IMR-90 (cell line): ENCODE measurements at regions not wholly inside any gene's neighbourhood (a gene's known extent, or its start where the extent isn't known, plus 50 kb on each side); places are given as distances from the start of the nearest gene placed in this dataset.

Source experiments
- ATAC-seq: fragments of 200-7000 bp; cut with Tn5 transposase; 2 replicates; pipeline ENCODE4 v1.9.1; 2020; ENCODE audit warnings: low read depth, mild to moderate bottlenecking, moderate library complexity
- BruUV-seq: library from RNA; stranded (reverse); fragments of 400-500 nt; replicated peaks from 2 replicates; lab custom pipeline; 2021; lab: Mats Ljungman, UMichigan
- CTCF ChIA-PET: fragments of 300-600 bp; formaldehyde crosslinking; extraction: SDS; loops from one replicate; lab custom pipeline; 2021; ENCODE audit warnings: antibody characterized with exemption; lab: Yijun Ruan, JAX
- POLR2A ChIA-PET: fragments of 300-600 bp; sonication (Branson Sonifier 250); formaldehyde crosslinking; loops from one replicate; lab custom pipeline; 2022; ENCODE audit warnings: antibody characterized with exemption; ENCODE audit not compliant: unreplicated experiment; lab: Charles Lee
- DNase-seq: peaks from one replicate; pipeline ENCODE4 v3.0.0; 2013
- H2AFZ ChIP-seq: replicated peaks from 2 replicates; pipeline ENCODE3; 2013; ENCODE audit warnings: low read length, mild to moderate bottlenecking; ENCODE audit not compliant: poor library complexity
- H2AK5ac ChIP-seq: 2 replicates; pipeline ENCODE4 v1.6.1; 2013; ENCODE audit warnings: low read depth, low read length, inconsistent platforms
- H2AK9ac ChIP-seq: replicated peaks from 2 replicates; pipeline ENCODE3; 2013; ENCODE audit warnings: mild to moderate bottlenecking, low read depth, low read length, moderate library complexity; ENCODE audit not compliant: poor library complexity
- H2BK120ac ChIP-seq: 2 replicates; pipeline ENCODE4 v1.6.1; 2013; ENCODE audit warnings: low read depth, low read length, inconsistent platforms
- H2BK15ac ChIP-seq: 3 replicates; pipeline ENCODE4 v1.6.1; 2013; ENCODE audit warnings: low read depth, low read length, inconsistent platforms
- H2BK20ac ChIP-seq: 2 replicates; pipeline ENCODE4 v1.6.1; 2013; ENCODE audit warnings: low read depth, mild to moderate bottlenecking, inconsistent platforms, low read length, moderate library complexity
- H2BK5ac ChIP-seq: 2 replicates; pipeline ENCODE4 v1.6.1; 2013; ENCODE audit warnings: mild to moderate bottlenecking, low read depth, low read length, inconsistent platforms; ENCODE audit not compliant: poor library complexity, severe bottlenecking
- H3K14ac ChIP-seq: replicated peaks from 2 replicates; pipeline ENCODE4 v1.6.1; 2013; ENCODE audit warnings: low read depth, low read length, inconsistent platforms
- H3K18ac ChIP-seq: 2 replicates; pipeline ENCODE4 v1.6.1; 2013; ENCODE audit warnings: low read depth, low read length, control low read depth
- H3K23ac ChIP-seq: 2 replicates; pipeline ENCODE4 v1.6.1; 2013; ENCODE audit warnings: low read depth, low read length, inconsistent platforms
- H3K27ac ChIP-seq: 2 replicates; pipeline ENCODE4 v1.5.1; 2013; ENCODE audit warnings: mild to moderate bottlenecking, control low read depth, low read length; ENCODE audit not compliant: insufficient read depth
- H3K27me3 ChIP-seq: 2 replicates; pipeline ENCODE4 v1.6.1; 2013; ENCODE audit warnings: low read length; ENCODE audit not compliant: control insufficient read depth, insufficient read depth
- H3K36me3 ChIP-seq: 2 replicates; pipeline ENCODE4 v1.6.1; 2013; ENCODE audit warnings: low read length, mixed read lengths; ENCODE audit not compliant: control insufficient read depth, insufficient read depth
- H3K4ac ChIP-seq: 2 replicates; pipeline ENCODE4 v1.6.1; 2013; ENCODE audit warnings: low read depth, low read length, inconsistent platforms
- H3K4me1 ChIP-seq: 2 replicates; pipeline ENCODE4 v1.6.1; 2013; ENCODE audit warnings: low read length, mixed read lengths; ENCODE audit not compliant: control insufficient read depth, insufficient read depth
- H3K4me2 ChIP-seq: 2 replicates; pipeline ENCODE4 v1.6.1; 2013; ENCODE audit warnings: low read depth, mild to moderate bottlenecking, control low read depth, low read length, moderate library complexity
- H3K4me3 ChIP-seq: 2 replicates; pipeline ENCODE4 v1.5.1; 2013; ENCODE audit warnings: low read depth, mild to moderate bottlenecking, control low read depth, low read length, moderate library complexity; ENCODE audit not compliant: insufficient read depth
- H3K56ac ChIP-seq: 2 replicates; pipeline ENCODE4 v1.6.1; 2013; ENCODE audit warnings: low read length, inconsistent platforms; ENCODE audit not compliant: insufficient read depth; ENCODE audit errors: extremely low read depth
- H3K79me1 ChIP-seq, 2 experiments: 2 replicates each; pipeline ENCODE4 v1.6.1; 2013; ENCODE audit warnings: low read length in 2 of 2, inconsistent platforms in 1 of 2, low read depth in 1 of 2
- H3K9ac ChIP-seq: 2 replicates; pipeline ENCODE4 v1.6.1; 2013; ENCODE audit warnings: low read depth, low read length, control low read depth
- H3K9me1 ChIP-seq: 2 replicates; pipeline ENCODE4 v1.6.1; 2013; ENCODE audit warnings: low read length, inconsistent platforms; ENCODE audit not compliant: insufficient read depth
- H3K9me3 ChIP-seq: 2 replicates; pipeline ENCODE4 v1.6.1; 2013; ENCODE audit warnings: low read length; ENCODE audit not compliant: control insufficient read depth, insufficient read depth
- H4K20me1 ChIP-seq: 2 replicates; pipeline ENCODE4 v1.6.1; 2013; ENCODE audit warnings: low read length, inconsistent platforms; ENCODE audit not compliant: insufficient read depth
- H4K5ac ChIP-seq: 2 replicates; pipeline ENCODE4 v1.6.1; 2013; ENCODE audit warnings: mild to moderate bottlenecking, low read depth, low read length, control low read depth
- H4K8ac ChIP-seq, 2 experiments: 2 replicates each; pipeline ENCODE4 v1.6.1; 2013; ENCODE audit warnings: low read depth in 2 of 2, low read length in 2 of 2, control low read depth in 1 of 2, inconsistent platforms in 1 of 2
- H4K91ac ChIP-seq: 2 replicates; pipeline ENCODE4 v1.6.1; 2013; ENCODE audit warnings: low read depth, low read length, inconsistent platforms; ENCODE audit not compliant: insufficient read depth
- CEBPB ChIP-seq: IDR thresholded peaks from 2 replicates; pipeline ENCODE4 v1.6.1; 2012; ENCODE audit warnings: low read depth, low read length, improper control_type of control experiment
- CHD1 ChIP-seq: IDR thresholded peaks from 2 replicates; pipeline ENCODE4 v1.6.1; 2012; ENCODE audit warnings: low read depth, low read length, improper control_type of control experiment
- CTCF ChIP-seq: conservative IDR thresholded peaks from 2 replicates; pipeline ENCODE4 v1.5.1; 2012; ENCODE audit warnings: mild to moderate bottlenecking, low read depth, low read length, improper control_type of control experiment
- ELK1 ChIP-seq: fragments of 150-350 bp; IDR thresholded peaks from 2 replicates; pipeline ENCODE4 v1.6.1; 2016; ENCODE audit warnings: low read depth, mild to moderate bottlenecking, low read length, moderate library complexity, borderline replicate concordance
- FOS ChIP-seq: fragments of 150-350 bp; IDR thresholded peaks from 2 replicates; pipeline ENCODE4 v1.6.1; 2016; ENCODE audit warnings: low read depth, low read length
- MAZ ChIP-seq: IDR thresholded peaks from 2 replicates; pipeline ENCODE4 v1.6.1; 2012; ENCODE audit warnings: low read depth, mild to moderate bottlenecking, low read length, improper control_type of control experiment, moderate library complexity, borderline replicate concordance
- POLR2A ChIP-seq: IDR thresholded peaks from 2 replicates; pipeline ENCODE4 v1.6.1; 2012; ENCODE audit warnings: mild to moderate bottlenecking, low read depth, low read length
- RAD21 ChIP-seq: IDR thresholded peaks from 2 replicates; pipeline ENCODE4 v1.6.1; 2012; ENCODE audit warnings: low read length, improper control_type of control experiment
- RCOR1 ChIP-seq: IDR thresholded peaks from 2 replicates; pipeline ENCODE4 v1.6.1; 2012; ENCODE audit warnings: mild to moderate bottlenecking, low read length, improper control_type of control experiment; ENCODE audit not compliant: insufficient replicate concordance
- RFX5 ChIP-seq: IDR thresholded peaks from 2 replicates; pipeline ENCODE4 v1.8.0; 2012; ENCODE audit warnings: low read depth, mild to moderate bottlenecking, low read length, moderate library complexity
- SMC3 ChIP-seq: fragments of 150-350 bp; IDR thresholded peaks from 2 replicates; pipeline ENCODE4 v1.6.1; 2016; ENCODE audit warnings: low read depth, mild to moderate bottlenecking, antibody characterized with exemption, low read length, moderate library complexity
- WGBS, 2 experiments: methylation state at CpG; one replicate each; pipeline versions ENCODE4 v1.1.5 to v1.1.7; 2013; ENCODE audit warnings: missing lambda C conversion rate in 2 of 2; ENCODE audit not compliant: insufficient read length in 1 of 2; ENCODE audit errors: extremely low coverage in 2 of 2; 5-methylcytosine and 5-hydroxymethylcytosine counted together
- dilution Hi-C: fragments of 300-500 bp; cut with HindIII; formaldehyde crosslinking; loops from one replicate; pipeline ENCODE4 v1.14.3; 2018; ENCODE audit warnings: low sequenced_read_pairs; ENCODE audit not compliant: unreplicated experiment
- in situ Hi-C: fragments of 300-500 bp; cut with MboI; formaldehyde crosslinking; loops from 3 replicates; pipeline ENCODE4 v1.14.3; 2019; ENCODE audit warnings: low sequenced_read_pairs, inconsistent platforms, mixed read lengths
- intact Hi-C: fragments of 100-400 bp; cut with micrococcal nuclease; formaldehyde crosslinking; loops from 2 replicates; pipeline ENCODE4 v1.10.0; 2022

GRCh38 chr6:81897793-81898192 is 145.3 kb upstream of the TENT5A start:
- Histone ChIP-seq H3K18ac (peak overlapping the region; percentile 68; the same call in 1 of the 2 replicates), H3K4me2 (no peak overlapping the region), H2AFZ (no peak overlapping the region), H2BK15ac (peak overlapping the region; percentile 66; the same call in 2 of the 3 replicates), H3K4me3 (no peak overlapping the region), H3K9me1 (peaks cover 10% of the 10 kb centered on the region), H3K27ac (no peak overlapping the region), H3K79me1 (no peaks in the 10 kb centered on the region), H3K27me3 (no peaks in the 10 kb centered on the region), H2AK9ac (no peak overlapping the region), H4K20me1 (no peaks in the 10 kb centered on the region; the same call in 1 of the 2 replicates), H3K56ac (no peak overlapping the region), H4K91ac (peak overlapping the region; percentile 19), H2AK5ac (peak overlapping the region; percentile 71), H3K23ac (peak overlapping the region; percentile 36; the same call in 1 of the 2 replicates), H2BK5ac (no peak overlapping the region), H4K5ac (peak overlapping the region; percentile 65; the same call in 1 of the 2 replicates), H3K9me3 (no peaks in the 10 kb centered on the region), H2BK20ac (peak overlapping the region; percentile 52), H2BK120ac (peak overlapping the region; percentile 66), H3K4me1 (peaks cover 18% of the 10 kb centered on the region), H4K8ac (peak overlapping the region in 1 of 2 experiments; percentile 39; a peak in 1 of 4 replicates), H3K36me3 (no peaks in the 10 kb centered on the region), H3K4ac (peak overlapping the region; percentile 64), H3K9ac (no peak overlapping the region; the same call in 1 of the 2 replicates), H3K14ac (peak overlapping the region; percentile 58)
- WGBS, 2 experiments = no CpG with 5 or more reads among the region's 4 CpGs
- dilution Hi-C loops = no loop called here
- TF ChIP-seq RFX5 (no peak), CTCF (no peak), ELK1 (no peak), POLR2A (no peak), CEBPB (no peak), CHD1 (no peak), RCOR1 (no peak), MAZ (no peak), SMC3 (no peak), FOS (no peak), RAD21 (no peak)
- intact Hi-C loops = loop anchor here (10.0 kb wide), 2 partner anchors 133 to 277 kb away; no protein-coding TSS in a partner anchor
- no TSS peak for BruUV-seq
- DNase-seq = no peak
- POLR2A ChIA-PET = no interaction called here
- in situ Hi-C loops = no loop called here
- no peak for ATAC-seq
- CTCF ChIA-PET = no interaction called here
